ENCODE measurements at regions not wholly inside any gene's neighbourhood (a gene's known extent, or its start where the extent isn't known, plus 50 kb on each side); places are given as distances from the start of the nearest gene placed in this dataset.

DNA sequence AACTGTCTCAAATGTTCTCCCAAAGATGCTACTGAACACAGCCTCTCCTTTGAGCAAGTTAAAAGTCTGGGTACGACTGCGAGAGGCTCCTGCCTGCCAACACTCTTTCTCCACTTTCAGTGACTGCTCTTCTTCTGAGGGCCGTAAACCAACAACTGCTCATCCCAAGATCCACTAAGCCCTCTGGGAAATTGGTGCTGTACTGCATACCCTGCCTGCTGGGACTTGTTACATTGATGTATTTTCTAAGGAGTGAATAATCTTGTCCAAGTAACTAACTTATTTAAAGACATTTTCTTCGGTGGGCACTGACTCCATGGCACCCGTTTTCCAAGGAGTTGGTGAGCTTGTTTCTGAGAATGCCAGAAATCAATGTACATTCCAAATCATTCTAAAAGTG is 87.2 kb downstream of the ZNF280B start:
- no peak for DNase-seq

DNA sequence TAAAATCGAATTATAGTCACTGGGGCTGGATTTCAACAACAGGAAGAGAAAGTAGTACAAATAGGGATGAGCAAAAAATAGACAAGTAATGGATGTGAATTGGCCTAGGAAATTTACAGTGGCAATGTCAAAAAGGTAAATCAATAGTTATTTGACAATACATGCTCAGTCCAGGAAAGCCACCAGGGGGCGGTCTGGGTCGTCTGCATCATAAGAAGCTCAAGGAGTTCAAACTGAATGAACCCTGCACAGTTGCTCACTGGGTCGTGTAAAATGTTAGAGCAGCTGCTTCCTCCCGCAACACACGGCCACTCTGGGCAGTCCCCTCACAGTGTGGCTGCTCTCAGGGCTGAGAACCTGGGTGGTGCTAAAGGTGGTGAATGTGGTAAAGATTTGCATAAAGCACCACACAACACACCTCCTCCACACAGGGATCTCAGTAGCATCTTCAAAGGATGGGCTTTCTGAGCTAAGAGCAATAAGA is 85.9 kb downstream of the ZNF280B start:
- peak; percentile 19 for DNase-seq

DNA sequence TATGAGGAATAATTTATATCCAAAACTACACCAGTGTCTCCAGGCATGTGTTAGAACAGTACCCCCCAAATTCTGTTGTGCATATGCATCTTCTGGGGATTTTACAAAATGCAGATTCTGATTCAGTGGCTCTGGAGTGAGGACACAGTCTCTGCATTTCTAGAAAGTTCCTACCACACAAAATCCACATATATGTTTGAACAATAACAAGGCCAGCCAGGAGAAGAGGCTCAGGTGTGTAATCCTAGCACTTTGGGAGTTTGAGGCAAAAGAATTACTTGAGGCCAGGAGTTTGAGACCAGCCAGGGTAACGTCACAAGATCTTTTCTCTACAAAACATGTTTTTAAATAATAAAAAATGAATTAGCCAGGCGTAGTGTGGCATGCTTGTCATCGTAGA is 84.9 kb downstream of the ZNF280B start:
- DNase-seq, result no peak

DNA sequence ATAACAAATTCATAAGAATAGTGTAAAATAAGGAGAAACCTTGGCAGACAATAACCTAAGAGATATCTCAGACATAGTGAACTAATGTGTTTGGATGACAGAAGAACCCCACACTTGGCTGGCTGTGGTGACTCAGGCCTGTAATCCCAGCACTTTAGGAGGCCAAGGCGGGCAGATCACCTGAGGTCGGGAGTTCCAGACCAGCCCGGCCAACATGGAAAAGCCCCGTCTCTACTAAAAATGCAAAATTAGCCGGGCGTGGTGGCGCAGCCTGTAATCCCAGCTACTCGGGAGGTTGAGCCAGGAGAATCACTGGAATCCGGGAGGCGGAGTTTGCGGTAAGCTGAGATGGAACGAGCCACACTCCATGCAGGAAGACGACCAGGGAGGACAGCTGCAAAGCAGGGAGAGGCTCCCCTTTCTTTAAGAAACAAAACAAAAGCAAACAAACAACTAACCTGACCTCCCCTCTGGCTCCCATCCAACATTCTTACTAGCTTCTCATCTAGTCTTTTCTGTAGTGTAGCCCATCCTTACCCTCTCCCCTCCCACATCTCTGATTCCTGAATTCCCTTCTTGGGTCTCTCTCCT is 84.2 kb downstream of the ZNF280B start:
- DNase-seq, result no peak

DNA sequence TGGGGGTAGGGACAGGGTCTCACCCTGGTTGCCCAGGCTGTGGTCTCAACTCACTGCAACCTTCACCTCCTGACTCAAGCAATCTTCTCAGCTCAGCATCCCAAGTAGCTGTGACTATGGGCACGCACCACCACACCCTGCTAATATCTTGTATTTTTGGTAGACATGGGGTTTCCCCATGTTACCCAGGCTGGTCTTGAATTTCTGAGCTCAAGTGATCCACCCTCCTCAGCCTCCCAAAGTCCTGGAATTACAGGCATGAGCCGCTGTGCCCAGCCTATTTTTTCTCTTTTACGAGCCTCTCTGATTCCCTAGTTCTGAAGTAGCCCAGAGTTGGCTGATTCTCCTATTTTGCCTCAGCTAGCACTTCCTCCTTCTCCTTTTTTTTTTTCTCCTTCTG is 83.6 kb downstream of the ZNF280B start:
- no peak for DNase-seq

DNA sequence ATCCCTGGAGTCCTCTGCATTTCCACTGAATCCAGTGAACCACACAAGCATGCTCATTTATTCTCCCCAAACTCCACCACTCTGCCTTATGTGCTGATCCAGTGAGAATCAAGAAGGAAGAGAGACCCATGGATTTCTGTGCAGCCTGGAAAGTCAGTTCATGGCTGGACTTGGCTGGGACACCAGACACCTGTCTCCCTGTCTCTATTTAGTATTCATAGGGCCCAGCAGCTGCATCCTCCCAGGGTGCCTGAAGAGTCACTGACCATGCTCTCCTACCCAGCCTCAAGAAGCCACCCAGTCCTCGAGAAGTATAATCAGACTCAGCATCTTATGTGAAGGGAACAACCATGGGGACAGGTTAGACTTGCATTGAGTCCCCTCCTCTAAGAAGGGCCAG is 83.2 kb downstream of the ZNF280B start:
- no peak for DNase-seq

DNA sequence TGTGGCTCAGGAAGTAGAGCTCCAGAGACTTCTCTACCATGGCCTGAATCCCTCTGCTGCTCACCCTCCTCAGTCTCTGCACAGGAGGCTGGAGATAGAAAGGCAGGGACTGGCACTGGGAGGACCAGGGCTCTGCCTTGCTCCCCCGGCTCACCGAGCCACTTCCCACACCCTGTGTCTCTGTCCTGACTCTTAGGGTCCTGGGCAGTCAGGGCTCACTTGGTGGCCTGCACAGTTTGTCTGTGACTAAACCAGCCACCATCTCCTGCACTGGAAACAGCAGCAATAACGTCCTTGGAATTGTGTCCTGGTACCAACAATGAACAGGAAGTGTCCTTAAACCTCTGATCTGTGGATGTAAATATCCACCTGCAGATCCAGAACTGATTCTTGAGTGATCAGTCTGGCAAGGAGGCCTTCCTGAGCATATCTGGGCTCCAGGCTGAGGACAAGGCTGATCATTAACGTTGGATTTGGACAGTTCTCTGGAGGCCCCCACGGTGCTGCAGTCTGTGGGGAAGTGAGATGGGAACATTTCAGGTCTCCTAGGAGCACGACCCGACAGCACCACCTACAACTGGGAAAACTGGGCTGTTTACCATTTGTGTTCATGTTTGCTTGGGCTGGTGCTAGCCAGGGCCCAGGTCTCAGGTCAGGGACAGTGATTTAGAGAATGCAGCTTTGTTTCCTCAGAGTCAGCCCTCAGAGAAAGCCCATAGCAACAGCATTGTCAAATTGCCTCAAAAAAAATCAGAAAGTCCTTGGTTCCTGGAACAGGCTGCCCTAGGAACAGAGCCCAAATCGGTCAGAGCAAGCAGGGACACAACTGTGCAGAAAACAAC is 82.5 kb downstream of the ZNF280B start:
- DNase-seq, result no peak

DNA sequence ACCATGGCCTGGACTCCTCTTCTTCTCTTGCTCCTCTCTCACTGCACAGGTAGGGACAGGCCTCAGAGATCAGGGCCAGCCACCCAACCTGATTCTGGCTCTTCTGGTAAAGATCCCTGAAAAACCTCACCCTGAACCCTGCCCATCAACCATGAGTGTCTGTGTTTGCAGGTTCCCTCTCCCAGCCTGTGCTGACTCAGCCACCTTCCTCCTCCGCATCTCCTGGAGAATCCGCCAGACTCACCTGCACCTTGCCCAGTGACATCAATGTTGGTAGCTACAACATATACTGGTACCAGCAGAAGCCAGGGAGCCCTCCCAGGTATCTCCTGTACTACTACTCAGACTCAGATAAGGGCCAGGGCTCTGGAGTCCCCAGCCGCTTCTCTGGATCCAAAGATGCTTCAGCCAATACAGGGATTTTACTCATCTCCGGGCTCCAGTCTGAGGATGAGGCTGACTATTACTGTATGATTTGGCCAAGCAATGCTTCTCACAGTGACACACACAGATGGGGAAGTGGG is 80.9 kb downstream of the ZNF280B start:
- DNase-seq, result no peak

DNA sequence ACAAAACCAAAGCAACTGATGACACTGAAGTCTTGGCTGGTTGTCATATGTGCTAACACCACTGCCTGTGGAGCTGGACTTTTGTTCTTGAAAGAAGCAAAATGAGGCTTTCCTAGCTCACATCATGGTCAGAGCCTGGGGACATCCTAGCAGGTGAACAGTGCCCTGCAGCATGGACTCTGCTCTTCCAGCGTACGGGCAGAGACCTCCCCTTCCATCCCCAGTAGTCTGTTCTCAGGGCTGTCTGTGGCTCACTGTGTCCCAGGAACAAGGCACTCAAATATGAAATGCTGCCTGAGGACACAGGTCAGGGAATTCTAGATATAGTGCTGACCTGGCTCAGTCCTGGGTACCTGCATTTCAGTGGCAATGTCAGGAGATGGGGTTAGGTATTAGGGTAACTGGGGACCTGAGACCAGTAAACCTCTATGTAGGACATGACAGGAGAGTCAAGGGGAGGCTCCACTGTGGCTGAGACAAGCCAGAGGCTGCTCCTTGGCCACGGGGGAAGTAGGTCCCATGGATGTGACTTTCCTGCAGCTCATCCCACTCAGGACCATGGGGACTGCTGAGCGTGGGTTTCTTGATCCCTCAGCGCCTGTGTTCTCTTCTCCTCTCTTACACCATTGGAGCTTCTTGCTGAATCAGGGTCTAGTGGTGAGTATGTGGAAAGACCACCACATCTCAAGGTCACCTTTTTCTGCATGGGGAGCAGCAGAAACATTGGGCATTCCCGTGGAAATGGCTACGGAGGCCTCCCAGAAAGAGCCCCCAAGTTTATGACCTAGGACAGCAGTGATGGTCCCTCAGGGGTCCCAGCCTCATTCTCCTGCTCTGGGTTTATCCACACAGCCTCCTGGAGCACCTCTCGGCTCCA is 80.1 kb downstream of the ZNF280B start:
- no peak for DNase-seq

DNA sequence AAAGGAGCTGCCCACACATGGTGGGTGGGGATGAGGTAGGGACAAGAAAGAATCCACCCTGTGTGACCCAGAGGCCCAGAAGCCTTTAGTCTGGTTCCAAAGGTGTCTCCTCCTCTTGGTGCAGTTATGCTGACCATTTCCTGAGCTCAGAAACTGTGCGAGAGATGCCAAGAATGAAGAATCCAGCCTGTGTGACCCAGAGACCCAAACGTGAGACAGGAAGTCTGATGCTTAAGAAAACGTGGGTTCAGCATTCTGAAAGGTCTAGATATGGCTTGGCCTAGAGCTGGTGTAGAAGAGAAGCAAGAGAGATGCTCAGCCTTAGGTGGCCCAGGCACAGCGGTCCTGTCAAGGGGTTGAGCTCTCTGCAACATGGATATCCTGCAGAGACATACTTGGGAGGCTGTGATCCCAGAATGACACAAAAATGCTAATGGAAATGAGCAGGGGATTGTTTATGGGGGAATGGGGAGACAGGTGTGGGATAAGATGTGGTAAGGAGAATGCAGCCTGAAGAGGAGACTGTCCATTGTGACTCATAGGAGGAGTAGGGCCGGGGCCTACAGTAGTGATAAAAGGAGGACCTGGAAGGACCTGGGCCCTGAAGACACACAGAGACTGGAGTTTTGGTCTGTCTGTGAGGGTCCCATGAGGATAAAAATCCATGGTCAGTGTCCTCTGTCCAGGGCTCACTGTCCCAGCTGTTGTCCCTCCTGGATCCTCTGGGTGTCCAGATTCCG is 79.0 kb downstream of the ZNF280B start:
- no peak for DNase-seq

DNA sequence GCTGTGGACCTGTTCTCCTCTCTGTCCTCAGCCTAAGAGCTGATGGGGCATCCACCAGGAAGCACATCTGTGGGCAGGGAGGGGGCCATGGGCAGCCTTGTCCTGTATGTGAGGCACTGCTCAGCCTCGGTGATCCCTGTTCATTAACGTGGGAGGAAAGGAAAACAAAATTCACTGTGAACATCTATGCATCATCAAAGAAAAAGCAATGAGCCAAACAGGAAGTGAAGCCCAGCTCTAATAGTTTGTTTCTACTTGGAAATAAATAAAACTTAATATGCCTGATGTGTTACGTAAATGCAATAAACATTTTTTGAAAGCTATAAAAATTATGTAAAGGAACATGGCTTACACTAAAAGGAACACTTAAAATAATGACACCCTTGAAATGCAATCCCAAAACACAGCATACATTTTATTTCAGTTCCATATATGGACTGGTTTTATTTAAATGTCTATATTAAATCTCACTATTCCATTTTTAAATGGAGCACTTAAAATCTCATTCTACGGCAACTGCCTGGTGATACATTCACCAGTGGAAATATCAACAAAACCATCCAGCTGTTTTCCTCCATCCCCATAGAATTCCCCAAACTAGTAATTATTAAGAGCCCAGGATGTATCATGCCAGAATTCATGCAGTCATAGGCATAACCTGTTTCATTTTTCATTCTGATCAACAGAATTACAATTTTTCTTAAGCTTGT is 78.3 kb downstream of the ZNF280B start:
- no peak for DNase-seq

DNA sequence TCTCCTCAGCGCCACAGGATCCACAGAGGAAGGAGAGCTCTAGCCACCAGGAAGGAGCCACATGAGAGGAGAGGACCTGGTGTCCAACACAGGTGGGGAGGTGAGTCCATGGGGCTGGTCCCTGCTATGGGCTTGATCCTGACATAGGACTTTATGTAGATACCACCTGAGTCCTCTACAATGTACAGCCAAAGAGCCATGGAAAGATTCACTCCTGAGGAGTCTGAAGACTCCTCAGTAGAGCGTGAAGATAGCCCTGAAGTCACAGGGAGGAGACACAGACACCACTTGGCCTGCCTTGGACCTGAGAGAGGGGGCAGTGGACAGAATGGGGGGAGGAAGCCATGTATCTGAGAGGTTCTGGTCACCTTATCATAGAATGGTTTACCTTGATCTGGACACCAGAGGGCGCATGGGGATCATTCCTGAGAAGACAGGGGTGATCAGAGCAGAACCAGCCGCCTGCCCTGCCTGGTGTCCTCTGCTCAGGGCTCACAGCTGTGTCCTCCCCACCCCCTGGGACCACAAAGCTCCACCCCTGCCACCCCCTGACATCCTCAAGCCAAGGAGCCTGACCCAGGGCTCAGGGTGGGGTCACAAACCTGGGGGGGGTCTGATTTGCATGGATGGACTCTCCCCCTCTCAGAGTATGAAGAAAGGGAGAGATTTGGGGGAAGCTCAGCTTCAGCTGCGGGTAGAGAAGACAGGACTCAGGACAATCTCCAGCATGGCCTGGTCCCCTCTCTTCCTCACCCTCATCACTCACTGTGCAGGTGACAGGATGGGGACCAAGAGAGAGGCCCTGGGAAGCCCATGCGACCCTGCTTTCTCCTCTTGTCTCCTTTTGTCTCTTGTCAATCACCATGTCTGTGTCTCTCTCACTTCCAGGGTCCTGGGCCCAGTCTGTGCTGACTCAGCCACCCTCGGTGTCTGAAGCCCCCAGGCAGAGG is 77.0 kb downstream of the ZNF280B start:
- peak; percentile 5 for DNase-seq

DNA sequence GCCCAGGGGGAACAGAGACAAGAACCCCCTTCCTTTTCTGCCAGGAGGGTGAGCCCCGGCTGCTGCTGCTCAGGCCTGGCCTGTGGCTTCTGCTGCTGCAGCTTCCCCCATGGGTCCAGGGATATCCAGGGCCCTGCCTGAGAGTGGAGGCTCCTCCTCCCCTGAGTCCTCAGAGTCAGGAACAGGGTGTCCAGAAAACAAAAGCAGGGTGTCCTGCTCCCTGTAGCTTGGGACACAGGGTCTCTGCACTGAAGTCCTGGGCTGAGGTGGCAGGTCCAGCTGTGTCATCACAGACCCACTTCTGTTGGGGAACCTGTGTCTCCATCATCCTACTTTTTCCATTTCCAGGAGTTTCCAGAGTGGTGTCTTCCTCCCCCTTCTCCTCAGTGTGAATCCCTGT is 76.1 kb downstream of the ZNF280B start:
- no peak for DNase-seq

DNA sequence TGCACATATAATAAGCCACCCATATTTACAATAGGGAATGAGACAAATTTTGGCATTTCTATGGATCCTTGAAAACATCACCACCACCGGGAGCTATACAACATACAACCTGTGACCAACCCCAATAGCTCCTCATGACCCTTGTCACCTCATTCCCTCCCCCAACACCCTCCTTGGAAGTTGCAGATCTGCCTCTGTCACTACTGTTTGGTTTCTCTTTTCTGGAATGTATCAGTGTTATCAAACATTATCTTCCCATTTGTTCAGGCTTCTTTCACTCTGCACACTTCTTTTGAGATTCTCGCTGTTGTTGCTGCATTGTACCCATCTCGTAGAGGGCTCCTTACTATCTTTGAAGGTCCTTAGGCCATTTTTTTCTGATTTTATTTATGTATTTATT is 75.6 kb downstream of the ZNF280B start:
- DNase-seq, result no peak

DNA sequence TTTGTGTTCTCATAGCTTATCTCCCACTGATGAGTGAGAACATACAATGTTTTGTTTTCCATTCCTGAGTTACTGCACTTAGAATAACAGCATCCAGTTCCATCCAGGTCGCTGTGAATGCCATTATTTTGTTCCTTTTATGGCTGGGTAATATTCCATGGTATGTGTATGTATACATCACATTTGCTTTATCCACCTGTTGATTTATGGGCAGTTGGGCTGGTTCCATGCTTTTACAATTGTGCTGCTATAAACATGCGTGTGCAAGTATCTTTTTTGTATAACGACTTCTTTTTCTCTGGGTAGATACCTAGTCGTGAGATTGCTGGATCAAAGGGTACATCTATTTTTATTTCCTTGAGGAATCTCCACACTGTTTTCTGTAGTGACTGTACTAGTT is 74.8 kb downstream of the ZNF280B start:
- no peak for DNase-seq
